KMS-11 (cell line): ENCODE measurements at regions not wholly inside any gene's neighbourhood (a gene's known extent, or its start where the extent isn't known, plus 50 kb on each side); places are given as distances from the start of the nearest gene placed in this dataset.
"Not testable (repeated sequence)": the region's sequence is repeated elsewhere in the genome, so short reads cannot be mapped to it uniquely, and the experiment has no call there.

Experiments used
- H2AFZ ChIP-seq: fragments of 200-600 bp; sonication (generic); 2 replicates; pipeline ENCODE4 v1.6.1; 2016; ENCODE audit warnings: antibody characterized with exemption, mixed run types, low read depth
- H3K27ac ChIP-seq: fragments of 200-600 bp; sonication (generic); 2 replicates; pipeline ENCODE4 v1.6.1; 2016; ENCODE audit warnings: mild to moderate bottlenecking, mixed run types
- H3K27me3 ChIP-seq: fragments of 200-600 bp; sonication (generic); 2 replicates; pipeline ENCODE4 v1.6.1; 2017; ENCODE audit warnings: mild to moderate bottlenecking, low read depth, mixed run types, moderate library complexity; ENCODE audit not compliant: insufficient read depth
- H3K36me3 ChIP-seq: fragments of 200-600 bp; sonication (generic); 2 replicates; pipeline ENCODE4 v1.6.1; 2017; ENCODE audit warnings: mild to moderate bottlenecking, mixed run types; ENCODE audit not compliant: insufficient read depth
- H3K4me1 ChIP-seq: fragments of 200-600 bp; sonication (generic); 2 replicates; pipeline ENCODE4 v1.6.1; 2016; ENCODE audit warnings: mild to moderate bottlenecking, low read depth, mixed run types; ENCODE audit not compliant: poor library complexity, severe bottlenecking
- H3K4me2 ChIP-seq: fragments of 200-600 bp; sonication (generic); 2 replicates; pipeline ENCODE4 v1.7.0; 2016; ENCODE audit warnings: mild to moderate bottlenecking, mixed run types
- H3K4me3 ChIP-seq: fragments of 200-600 bp; sonication (generic); IDR thresholded peaks from 2 replicates; pipeline ENCODE4 v1.6.1; 2017; ENCODE audit warnings: low read depth, low read length, mixed read lengths; ENCODE audit not compliant: insufficient read depth
- H3K79me2 ChIP-seq: fragments of 200-600 bp; sonication (generic); 2 replicates; pipeline ENCODE4 v1.6.1; 2016; ENCODE audit warnings: low read depth, mixed run types; ENCODE audit not compliant: insufficient read depth
- H3K9ac ChIP-seq: fragments of 200-600 bp; sonication (generic); 2 replicates; pipeline ENCODE4 v1.6.1; 2016; ENCODE audit warnings: mild to moderate bottlenecking, mixed run types
- H4K20me1 ChIP-seq: fragments of 200-600 bp; sonication (generic); 2 replicates; pipeline ENCODE4 v1.6.1; 2016; ENCODE audit warnings: mild to moderate bottlenecking, mixed run types; ENCODE audit not compliant: insufficient read depth

DNA sequence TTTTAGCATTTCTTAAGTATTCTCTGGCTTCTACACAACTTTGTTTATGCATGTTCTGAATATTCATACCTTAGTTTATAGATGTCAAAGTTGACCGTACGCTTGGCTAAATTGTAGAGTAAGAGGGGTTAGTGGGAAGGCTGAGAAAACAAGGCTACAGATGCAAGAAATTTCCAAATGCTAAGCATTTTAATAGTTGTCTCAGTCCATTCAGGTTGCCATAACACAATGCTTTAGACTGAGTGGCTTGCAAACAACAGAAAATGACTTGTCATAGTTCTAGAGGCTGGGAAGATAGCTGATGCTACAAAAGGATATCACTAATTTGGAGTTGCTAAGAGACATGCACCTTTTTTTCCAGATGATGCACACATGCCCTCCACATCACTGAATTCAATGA is 53.0 kb upstream of the C1QTNF3 start:
- H3K4me1 ChIP-seq, H3K4me3 ChIP-seq, H4K20me1 ChIP-seq, H2AFZ ChIP-seq, H3K9ac ChIP-seq, H3K27ac ChIP-seq, H3K36me3 ChIP-seq, H3K4me2 ChIP-seq, H3K27me3 ChIP-seq, H3K79me2 ChIP-seq: not testable (repeated sequence)

- not testable (repeated sequence) for H3K4me2 ChIP-seq, H3K27me3 ChIP-seq, H2AFZ ChIP-seq, H3K27ac ChIP-seq, H3K4me1 ChIP-seq, H3K9ac ChIP-seq, H3K36me3 ChIP-seq, H3K79me2 ChIP-seq, H3K4me3 ChIP-seq, H4K20me1 ChIP-seq
Measured at GRCh38 chr5:34099891-34100290, 56.9 kb upstream of the C1QTNF3 start.

DNA sequence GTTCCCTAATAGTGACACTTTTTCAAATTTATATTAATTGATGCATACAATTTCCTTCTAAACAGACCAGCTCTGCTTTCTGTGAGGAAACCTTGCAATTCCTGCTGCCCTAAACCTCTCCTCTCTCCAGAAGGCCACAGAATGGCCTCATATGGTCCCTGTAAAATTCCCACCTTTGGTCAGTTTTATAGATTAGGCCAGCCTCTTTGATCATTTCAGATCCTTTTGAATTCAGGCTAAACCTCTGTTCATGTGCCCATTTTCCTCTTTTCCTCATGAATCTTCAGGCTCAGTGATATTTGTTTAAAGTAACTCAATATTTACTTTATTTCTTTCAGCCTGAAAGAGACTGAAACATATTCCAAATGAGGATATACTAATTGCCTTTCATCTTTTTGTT is 58.6 kb upstream of the C1QTNF3 start:
- H2AFZ ChIP-seq, H3K4me3 ChIP-seq, H3K27me3 ChIP-seq, H3K36me3 ChIP-seq, H3K79me2 ChIP-seq, H3K27ac ChIP-seq, H3K9ac ChIP-seq, H3K4me1 ChIP-seq, H4K20me1 ChIP-seq, H3K4me2 ChIP-seq: not testable (repeated sequence)

DNA sequence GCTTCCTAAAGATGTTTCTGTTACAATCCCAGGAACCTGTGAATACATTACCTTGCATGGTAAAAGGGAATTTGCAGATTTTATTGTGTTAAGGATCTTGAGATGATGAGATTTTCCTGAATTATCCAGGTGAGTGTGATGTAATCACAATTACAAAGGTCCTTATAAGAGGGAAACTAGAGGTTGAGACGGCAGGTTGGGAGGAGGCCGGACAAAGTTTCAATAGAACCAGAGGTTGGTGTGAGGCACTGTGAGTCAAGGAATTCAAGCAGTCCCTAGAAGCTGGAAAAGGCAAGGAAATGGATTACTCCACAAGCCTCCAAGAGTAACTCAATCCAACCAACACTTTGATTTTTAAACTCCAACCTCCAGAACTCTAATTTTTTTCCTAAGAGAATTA is 65.9 kb upstream of the C1QTNF3 start:
- H3K9ac ChIP-seq, H2AFZ ChIP-seq, H4K20me1 ChIP-seq, H3K27me3 ChIP-seq, H3K79me2 ChIP-seq, H3K27ac ChIP-seq, H3K4me2 ChIP-seq, H3K36me3 ChIP-seq, H3K4me3 ChIP-seq, H3K4me1 ChIP-seq: not testable (repeated sequence)

DNA sequence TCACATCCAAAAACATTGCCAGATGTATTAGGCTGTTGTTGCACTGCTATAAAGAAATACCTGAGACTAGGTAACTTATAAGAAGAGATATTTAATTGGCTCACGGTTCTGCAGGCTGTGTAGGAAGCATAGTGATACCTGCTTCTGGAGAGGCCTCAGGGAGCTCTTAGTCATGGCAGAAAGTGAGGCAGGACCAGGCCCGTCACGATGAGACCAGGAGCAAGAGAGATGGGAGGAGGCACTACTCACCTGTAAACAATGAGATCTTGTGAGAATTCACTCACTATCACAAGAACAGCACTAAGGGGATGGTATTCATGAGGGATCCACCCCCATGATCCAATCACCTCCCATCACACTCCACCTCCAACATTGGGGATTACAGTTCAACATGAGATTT is 81.3 kb upstream of the C1QTNF3 start:
- H3K4me2 ChIP-seq, H2AFZ ChIP-seq, H3K79me2 ChIP-seq, H3K9ac ChIP-seq, H3K27ac ChIP-seq, H4K20me1 ChIP-seq, H3K4me3 ChIP-seq, H3K36me3 ChIP-seq, H3K27me3 ChIP-seq: not testable (repeated sequence)
- peaks cover 11% of the 10 kb centered on the region for H3K4me1 ChIP-seq

- not testable (repeated sequence) for H3K79me2 ChIP-seq, H3K36me3 ChIP-seq, H3K4me3 ChIP-seq, H3K27ac ChIP-seq, H3K27me3 ChIP-seq, H4K20me1 ChIP-seq, H2AFZ ChIP-seq, H3K9ac ChIP-seq, H3K4me2 ChIP-seq
- H3K4me1 ChIP-seq = peaks cover 11% of the 10 kb centered on the region
Measured at GRCh38 chr5:34125354-34125753, 82.3 kb upstream of the C1QTNF3 start.

DNA sequence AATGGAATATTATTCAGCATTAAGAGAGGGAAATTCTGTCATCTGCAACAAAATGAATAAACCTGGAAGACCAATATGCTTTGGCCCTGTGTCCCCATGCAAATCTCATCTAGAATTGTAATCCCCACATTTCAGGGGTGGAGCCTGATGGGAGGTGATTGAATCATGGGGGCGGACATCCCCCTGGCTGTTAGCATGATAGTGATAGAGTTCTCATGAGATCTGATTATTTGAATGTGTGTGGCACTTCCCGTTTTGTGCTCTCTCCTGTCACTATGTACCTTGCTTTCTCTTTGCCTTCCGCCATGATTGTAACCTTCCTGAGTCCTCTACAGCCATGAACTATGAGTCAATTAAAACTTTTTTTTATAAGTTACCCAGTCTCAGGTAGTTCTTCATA is 83.7 kb upstream of the C1QTNF3 start:
- not testable (repeated sequence) for H3K4me2 ChIP-seq, H3K4me3 ChIP-seq, H4K20me1 ChIP-seq, H3K79me2 ChIP-seq, H3K27ac ChIP-seq, H2AFZ ChIP-seq, H3K9ac ChIP-seq, H3K27me3 ChIP-seq, H3K36me3 ChIP-seq
- H3K4me1 ChIP-seq = peaks cover 11% of the 10 kb centered on the region

GRCh38 chr5:34127818-34128217 is 84.8 kb upstream of the C1QTNF3 start:
- not testable (repeated sequence) for H3K27me3 ChIP-seq, H3K9ac ChIP-seq, H2AFZ ChIP-seq, H3K27ac ChIP-seq, H4K20me1 ChIP-seq, H3K4me2 ChIP-seq, H3K79me2 ChIP-seq, H3K36me3 ChIP-seq, H3K4me3 ChIP-seq
- H3K4me1 ChIP-seq = peaks cover 11% of the 10 kb centered on the region

DNA sequence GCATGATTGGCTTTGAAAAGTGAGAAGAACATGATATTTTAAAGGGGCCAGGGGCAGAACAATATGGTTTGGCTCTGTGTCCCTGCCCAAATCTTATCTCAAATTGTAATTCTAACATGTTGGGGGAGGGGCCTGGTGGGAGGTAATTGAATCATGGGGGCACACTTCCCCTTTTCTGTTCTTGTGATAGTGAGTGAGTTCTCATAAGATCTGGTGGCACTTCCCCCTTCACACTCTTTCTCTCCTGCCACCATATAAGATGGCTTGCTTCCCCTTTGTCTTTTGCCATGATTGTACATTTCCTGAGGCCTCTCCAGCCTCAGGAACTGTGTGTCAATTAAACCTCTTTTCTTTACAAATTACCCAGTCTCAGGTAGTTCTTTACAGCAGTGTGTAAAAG is 85.9 kb upstream of the C1QTNF3 start:
- not testable (repeated sequence) for H2AFZ ChIP-seq
- peaks cover 11% of the 10 kb centered on the region for H3K4me1 ChIP-seq

DNA sequence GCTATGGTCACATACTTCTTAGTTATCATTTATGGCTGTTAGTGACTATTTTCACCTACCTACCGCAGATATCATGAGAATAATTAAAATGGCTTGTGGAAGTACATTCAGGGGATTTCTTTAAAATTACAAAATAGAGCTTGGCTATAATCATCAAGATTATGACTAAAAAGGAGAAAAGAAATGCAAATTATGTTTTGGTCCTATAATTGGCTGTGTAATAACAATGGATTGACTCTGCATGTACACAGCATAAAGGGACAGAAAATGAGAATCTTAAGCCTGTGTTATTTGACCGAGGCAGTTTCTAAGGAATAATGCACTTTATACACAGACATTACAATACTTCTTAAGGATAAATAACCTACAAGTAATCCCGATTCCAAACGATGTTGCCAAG is 112.0 kb upstream of the C1QTNF3 start:
- H3K4me2 ChIP-seq, H2AFZ ChIP-seq, H3K9ac ChIP-seq, H3K4me3 ChIP-seq, H3K27me3 ChIP-seq, H3K4me1 ChIP-seq, H3K79me2 ChIP-seq, H3K27ac ChIP-seq, H4K20me1 ChIP-seq, H3K36me3 ChIP-seq: not testable (repeated sequence)

More for the DNA sequence above, 85.9 kb upstream of the C1QTNF3 start:
- H3K4me2 ChIP-seq, H3K9ac ChIP-seq, H3K79me2 ChIP-seq, H4K20me1 ChIP-seq, H3K27ac ChIP-seq, H3K4me3 ChIP-seq, H3K36me3 ChIP-seq, H3K27me3 ChIP-seq: not testable (repeated sequence)

- H3K4me1 ChIP-seq, H3K36me3 ChIP-seq, H3K79me2 ChIP-seq, H3K4me3 ChIP-seq, H3K27ac ChIP-seq, H3K27me3 ChIP-seq, H4K20me1 ChIP-seq, H3K9ac ChIP-seq, H3K4me2 ChIP-seq, H2AFZ ChIP-seq: not testable (repeated sequence)
Measured at GRCh38 chr5:34156703-34157414, 113.8 kb upstream of the C1QTNF3 start.
